ENCODE measurements at regions not wholly inside any gene's neighbourhood (a gene's known extent, or its start where the extent isn't known, plus 50 kb on each side); places are given as distances from the start of the nearest gene placed in this dataset.

DNA sequence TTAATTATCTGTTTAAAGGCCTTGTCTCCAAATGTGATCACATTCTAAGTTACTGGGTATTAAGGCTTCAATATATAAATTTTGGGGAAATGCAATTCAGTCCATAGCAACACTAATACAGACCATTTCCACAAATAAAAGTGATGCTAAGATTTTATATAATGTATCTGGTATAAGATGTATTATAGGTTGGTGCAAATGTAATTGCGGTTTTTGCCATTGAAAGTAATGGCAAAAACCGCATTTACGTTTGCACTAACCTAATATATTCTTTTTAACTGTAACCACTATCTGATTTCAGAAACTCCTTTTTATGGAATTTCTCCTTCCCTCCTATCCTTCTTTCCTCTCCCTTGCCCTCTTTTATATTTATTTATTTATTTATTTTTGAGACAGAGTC, 1020.6 kb downstream of the BCL11A start:
- ChIA-PET RAD21 (ENCODE audit: unreplicated experiment) (no interaction called here), SMC1A (ENCODE audit: uncharacterized antibody, unreplicated experiment) (no interaction called here), CTCF (no interaction called here), POLR2A (no interaction called here)
- 9% methylated on average over 3 of the region's 3 CpGs for WGBS (ENCODE audit: insufficient coverage, insufficient replicate concordance, low lambda C conversion rate, missing lambda C conversion rate)
- in situ Hi-C loops (cut with MboI) = no loop called here
- H3K4me3 ChIP-seq = no peak overlapping the region
- H4K20me1 ChIP-seq (ENCODE audit: control insufficient read depth, insufficient read depth) = no peaks in the 10 kb centered on the region
- ATAC-seq (no peak), FAIRE-seq (no peak), DNase-seq (ENCODE audit: low read depth, low spot score) (no peak)
- H3K27me3 ChIP-seq (replicated peaks in 1 of 2; ENCODE audit: control insufficient read depth in 2 of 2, insufficient read depth in 2 of 2, low read length in 1 of 2) = no peaks in the 10 kb centered on the region
- no peaks in the 10 kb centered on the region for H3K79me2 ChIP-seq (ENCODE audit: control insufficient read depth, insufficient read depth, low read length)
- no peaks in the 10 kb centered on the region for H3K36me3 ChIP-seq (ENCODE audit: control insufficient read depth in 2 of 2, insufficient read depth in 2 of 2, low read length in 1 of 2)
- TF ChIP-seq, protein P1, sequence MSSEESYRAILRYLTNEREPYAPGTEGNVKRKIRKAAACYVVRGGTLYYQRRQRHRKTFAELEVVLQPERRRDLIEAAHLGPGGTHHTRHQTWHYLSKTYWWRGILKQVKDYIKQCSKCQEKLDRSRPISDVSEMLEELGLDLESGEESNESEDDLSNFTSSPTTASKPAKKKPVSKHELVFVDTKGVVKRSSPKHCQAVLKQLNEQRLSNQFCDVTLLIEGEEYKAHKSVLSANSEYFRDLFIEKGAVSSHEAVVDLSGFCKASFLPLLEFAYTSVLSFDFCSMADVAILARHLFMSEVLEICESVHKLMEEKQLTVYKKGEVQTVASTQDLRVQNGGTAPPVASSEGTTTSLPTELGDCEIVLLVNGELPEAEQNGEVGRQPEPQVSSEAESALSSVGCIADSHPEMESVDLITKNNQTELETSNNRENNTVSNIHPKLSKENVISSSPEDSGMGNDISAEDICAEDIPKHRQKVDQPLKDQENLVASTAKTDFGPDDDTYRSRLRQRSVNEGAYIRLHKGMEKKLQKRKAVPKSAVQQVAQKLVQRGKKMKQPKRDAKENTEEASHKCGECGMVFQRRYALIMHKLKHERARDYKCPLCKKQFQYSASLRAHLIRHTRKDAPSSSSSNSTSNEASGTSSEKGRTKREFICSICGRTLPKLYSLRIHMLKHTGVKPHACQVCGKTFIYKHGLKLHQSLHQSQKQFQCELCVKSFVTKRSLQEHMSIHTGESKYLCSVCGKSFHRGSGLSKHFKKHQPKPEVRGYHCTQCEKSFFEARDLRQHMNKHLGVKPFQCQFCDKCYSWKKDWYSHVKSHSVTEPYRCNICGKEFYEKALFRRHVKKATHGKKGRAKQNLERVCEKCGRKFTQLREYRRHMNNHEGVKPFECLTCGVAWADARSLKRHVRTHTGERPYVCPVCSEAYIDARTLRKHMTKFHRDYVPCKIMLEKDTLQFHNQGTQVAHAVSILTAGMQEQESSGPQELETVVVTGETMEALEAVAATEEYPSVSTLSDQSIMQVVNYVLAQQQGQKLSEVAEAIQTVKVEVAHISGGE (CRISPR knock-in tag; IDR thresholded peaks at IDR 0.05) = no peak
- intact Hi-C loops (cut with micrococcal nuclease; ENCODE audit: unreplicated experiment) = no loop called here
- no peak overlapping the region for H3K9ac ChIP-seq (ENCODE audit: control insufficient read depth, insufficient read depth, low read length)
- BruUV-seq (replicated peaks) = no TSS peak
- H3K4me2 ChIP-seq (ENCODE audit: control insufficient read depth, insufficient read depth) = no peak overlapping the region
- no peaks in the 10 kb centered on the region for H3K4me1 ChIP-seq (ENCODE audit: control insufficient read depth, insufficient read depth, low read length)
- no peak overlapping the region for H3K27ac ChIP-seq (ENCODE audit: control insufficient read depth, insufficient read depth)
- H2AFZ ChIP-seq (ENCODE audit: control insufficient read depth, low read depth, low read length) = no peak overlapping the region
- H3K9me3 ChIP-seq (replicated peaks; ENCODE audit: control insufficient read depth, insufficient read depth, low read length) = no peaks in the 10 kb centered on the region

DNA sequence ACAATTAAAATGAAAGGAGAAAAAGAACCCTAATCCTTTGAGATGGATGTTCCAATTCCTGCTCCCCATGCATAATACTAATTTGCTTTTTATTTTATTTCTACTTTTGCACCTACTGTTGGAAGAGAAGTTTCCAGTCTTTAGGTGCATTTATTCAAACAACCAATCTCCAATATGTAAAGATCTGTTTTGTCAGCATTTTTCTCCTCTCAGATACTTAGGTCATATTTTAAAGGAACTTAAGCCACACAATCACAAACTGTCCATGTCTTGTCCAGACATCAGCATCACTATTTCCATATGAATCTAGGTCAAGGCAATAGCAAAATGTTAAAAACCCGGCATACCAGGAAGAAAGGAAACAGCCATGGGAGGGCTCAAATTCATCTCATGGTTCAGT, 1023.2 kb downstream of the BCL11A start:
- Histone ChIP-seq H3K27ac (ENCODE audit: control insufficient read depth, insufficient read depth) (no peak overlapping the region), H3K4me3 (no peak overlapping the region), H3K36me3 (ENCODE audit: control insufficient read depth in 2 of 2, insufficient read depth in 2 of 2, low read length in 1 of 2) (no peaks in the 10 kb centered on the region), H3K4me1 (ENCODE audit: control insufficient read depth, insufficient read depth, low read length) (no peaks in the 10 kb centered on the region), H2AFZ (ENCODE audit: control insufficient read depth, low read depth, low read length) (no peak overlapping the region), H3K9ac (ENCODE audit: control insufficient read depth, insufficient read depth, low read length) (no peak overlapping the region), H3K4me2 (ENCODE audit: control insufficient read depth, insufficient read depth) (no peak overlapping the region), H3K9me3 (replicated peaks; ENCODE audit: control insufficient read depth, insufficient read depth, low read length) (no peaks in the 10 kb centered on the region), H4K20me1 (ENCODE audit: control insufficient read depth, insufficient read depth) (no peaks in the 10 kb centered on the region), H3K27me3 (replicated peaks in 1 of 2; ENCODE audit: control insufficient read depth in 2 of 2, insufficient read depth in 2 of 2, low read length in 1 of 2) (no peaks in the 10 kb centered on the region), H3K79me2 (ENCODE audit: control insufficient read depth, insufficient read depth, low read length) (no peaks in the 10 kb centered on the region)
- TF ChIP-seq FOS (IDR thresholded peaks at IDR 0.05; ENCODE audit: borderline replicate concordance, extremely low read depth, insufficient read length) = no peak
- no TSS peak for BruUV-seq (replicated peaks)
- WGBS (ENCODE audit: insufficient coverage, insufficient replicate concordance, low lambda C conversion rate, missing lambda C conversion rate) = 36% methylated on average over 1 of the region's 1 CpG
- DNase-seq (ENCODE audit: low read depth, low spot score) (no peak), ATAC-seq (no peak), FAIRE-seq (no peak)
- CTCF ChIA-PET = interaction anchor here (1.4 kb wide), 1 partner anchor 15 kb away, joined by 5 read pairs; no protein-coding TSS in a partner anchor
- RAD21 ChIA-PET (ENCODE audit: unreplicated experiment) = no interaction called here
- intact Hi-C loops (cut with micrococcal nuclease; ENCODE audit: unreplicated experiment) = no loop called here
- POLR2A ChIA-PET = no interaction called here
- in situ Hi-C loops (cut with MboI) = no loop called here
- SMC1A ChIA-PET (ENCODE audit: uncharacterized antibody, unreplicated experiment) = no interaction called here

Data from GM12878 (cell line).